Coronary artery (tissue), 2 donors: ENCODE measurements at regions not wholly inside any gene's neighbourhood (a gene's known extent, or its start where the extent isn't known, plus 50 kb on each side); places are given as distances from the start of the nearest gene placed in this dataset.

Experiments
- DNase-seq: peaks from one replicate; pipeline ENCODE4 v3.0.0-alpha.2; 2017; ENCODE audit warnings: low spot score
- H3K27ac ChIP-seq, 2 donors: fragments of 200-600 bp; sonication (generic); one replicate each; pipeline ENCODE4 v1.5.1; 2016 to 2019
- H3K4me3 ChIP-seq: fragments of 200-600 bp; sonication (generic); 2 replicates; pipeline ENCODE4 v1.5.1; 2016; ENCODE audit warnings: mild to moderate bottlenecking, moderate library complexity
- CTCF ChIP-seq: fragments of 200-600 bp; sonication (generic); IDR thresholded peaks from one replicate; pipeline ENCODE4 v1.5.1; 2019; ENCODE audit warnings: antibody characterized with exemption

DNA sequence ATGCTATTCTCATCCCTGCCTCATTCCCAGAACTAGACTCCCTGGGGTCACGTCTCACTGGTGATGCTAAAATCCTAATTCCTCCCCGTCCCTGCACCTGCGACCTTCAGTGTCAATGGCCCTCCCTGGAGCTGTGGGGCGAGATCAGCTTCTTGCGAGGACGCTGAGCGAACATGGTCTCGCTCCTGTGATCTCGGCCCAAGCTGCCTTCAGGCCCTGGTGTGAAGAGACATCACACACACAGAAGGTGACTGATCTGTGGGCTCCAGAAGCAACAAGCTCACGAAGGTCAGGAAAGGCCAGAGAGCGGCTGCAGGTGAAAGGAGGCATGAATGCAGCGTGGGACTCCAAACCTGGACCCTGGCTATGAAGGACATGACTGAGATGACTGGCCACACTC lies 139.5 kb upstream of the CST7 start:
- TF ChIP-seq CTCF, result no peak
- Histone ChIP-seq H3K27ac (no peak overlapping the region), H3K4me3 (no peak overlapping the region)
- no peak for DNase-seq

- no peak overlapping the region for H3K4me3 ChIP-seq
- no peak overlapping the region for H3K27ac ChIP-seq
- DNase-seq, result no peak
- TF ChIP-seq CTCF, result no peak
Observed at GRCh38 chr20:24810676-24811407, 138.2 kb upstream of the CST7 start.

- Histone ChIP-seq H3K27ac (no peak overlapping the region), H3K4me3 (no peak overlapping the region)
- TF ChIP-seq CTCF, result no peak
- DNase-seq, result no peak
Observed at GRCh38 chr20:24812373-24812772, 136.7 kb upstream of the CST7 start.

DNA sequence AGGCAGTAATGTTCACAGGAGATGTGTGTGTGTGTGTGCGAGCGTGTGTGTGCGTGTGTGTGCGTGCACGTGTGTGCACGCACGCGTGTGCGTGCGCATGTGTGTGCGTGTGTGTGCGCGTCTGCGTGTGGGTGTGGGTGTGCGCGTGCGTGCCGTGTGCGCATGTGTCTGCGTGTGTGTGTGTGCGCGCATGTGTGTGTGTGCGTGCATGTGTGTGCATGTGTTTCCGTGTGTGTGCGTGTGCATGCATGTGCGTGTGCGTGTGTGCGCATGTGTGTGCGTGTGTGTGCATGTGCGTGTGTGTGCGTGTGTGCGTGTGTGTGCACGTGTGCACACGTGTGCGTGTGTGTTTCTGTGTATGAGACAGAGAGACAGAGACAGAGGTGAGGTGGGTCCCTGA lies 136.0 kb upstream of the CST7 start:
- DNase-seq, result no peak
- no peak overlapping the region for H3K4me3 ChIP-seq
- no peak overlapping the region for H3K27ac ChIP-seq
- TF ChIP-seq CTCF, result no peak

GRCh38 chr20:24813496-24813895 lies 135.6 kb upstream of the CST7 start:
- H3K4me3 ChIP-seq, result no peak overlapping the region
- no peak for TF ChIP-seq CTCF
- H3K27ac ChIP-seq, result no peak overlapping the region
- no peak for DNase-seq

DNA sequence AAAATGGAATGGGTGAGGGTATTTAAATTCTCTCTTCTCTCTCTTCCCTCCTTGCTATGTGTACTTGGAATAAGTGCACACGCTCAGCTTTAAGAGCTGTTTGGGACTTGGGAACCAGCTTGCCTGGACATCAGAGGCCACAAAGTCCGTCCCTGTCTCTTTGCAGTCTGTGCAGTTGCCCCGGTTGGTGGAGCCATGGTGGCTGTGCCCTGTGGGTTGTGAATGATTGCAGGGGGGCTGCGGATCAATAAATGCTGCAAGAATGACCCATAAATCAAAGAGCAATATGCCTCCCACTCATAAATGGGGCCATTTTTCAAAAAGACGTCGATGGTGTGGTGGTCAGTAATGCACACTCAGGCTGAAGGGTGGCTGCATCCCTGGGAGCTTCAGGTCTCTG lies 135.1 kb upstream of the CST7 start:
- Histone ChIP-seq H3K27ac (no peak overlapping the region), H3K4me3 (no peak overlapping the region)
- no peak for TF ChIP-seq CTCF
- DNase-seq, result no peak

DNA sequence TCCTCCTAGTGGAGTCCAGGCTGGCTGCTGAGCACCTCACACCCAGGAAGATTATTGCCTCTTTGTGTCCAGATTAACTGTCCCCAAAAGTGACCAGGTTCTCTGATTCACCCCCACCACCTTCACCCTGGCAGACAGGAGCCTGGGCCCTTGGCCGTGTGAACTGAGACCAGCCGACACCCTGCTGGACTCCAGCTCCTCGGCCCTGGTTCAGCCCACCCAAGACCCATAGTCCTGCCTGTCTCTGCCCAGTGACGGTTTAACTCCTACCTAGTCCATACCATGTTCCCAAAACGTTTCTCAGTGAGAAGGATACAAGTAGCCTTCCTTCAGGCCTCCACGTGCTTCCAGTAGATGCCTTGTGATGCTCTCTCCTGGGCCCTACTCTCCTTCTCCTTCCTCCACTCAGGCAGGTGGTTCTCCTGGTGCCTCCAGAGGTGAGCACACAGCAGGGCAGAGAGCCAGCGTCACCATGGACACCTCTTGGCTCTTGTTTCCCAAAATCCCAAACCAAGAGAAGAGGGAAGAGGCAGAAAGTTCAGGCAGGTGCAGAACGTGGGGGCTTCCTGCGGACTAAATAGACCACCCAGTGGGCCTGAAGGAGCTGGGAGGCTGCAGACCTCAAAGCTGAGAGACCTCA lies 134.4 kb upstream of the CST7 start:
- no peak overlapping the region for H3K27ac ChIP-seq
- DNase-seq, result no peak
- TF ChIP-seq CTCF, result no peak
- H3K4me3 ChIP-seq, result no peak overlapping the region
